A673 (cell line): ENCODE measurements at regions not wholly inside any gene's neighbourhood (a gene's known extent, or its start where the extent isn't known, plus 50 kb on each side); places are given as distances from the start of the nearest gene placed in this dataset.

ENCODE experiments used
- BruUV-seq: library from RNA; stranded (reverse); fragments of 400-500 nt; replicated peaks from 2 replicates; lab custom pipeline; 2021; lab: Mats Ljungman, UMichigan
- CTCF ChIA-PET: fragments of 300-600 bp; sonication (Branson Sonifier 250); formaldehyde crosslinking; loops from one replicate; lab custom pipeline; 2022; ENCODE audit warnings: antibody characterized with exemption; lab: Charles Lee
- POLR2A ChIA-PET: fragments of 300-600 bp; sonication (Branson Sonifier 250); formaldehyde crosslinking; loops from one replicate; lab custom pipeline; 2022; ENCODE audit warnings: antibody characterized with exemption; ENCODE audit not compliant: low non-redundant PET; lab: Charles Lee
- DNase-seq: peaks from one replicate; pipeline ENCODE4 v3.0.0-alpha.2; 2015; ENCODE audit warnings: low spot score
- H3K27ac ChIP-seq: fragments of 200-600 bp; sonication (generic); 2 replicates; pipeline ENCODE4 v1.5.1; 2016; ENCODE audit warnings: mixed run types, low read depth, mild to moderate bottlenecking, mixed read lengths, antibody characterized with exemption, low read length; ENCODE audit not compliant: poor library complexity, severe bottlenecking
- H3K27me3 ChIP-seq: fragments of 200-600 bp; sonication (generic); replicated peaks from 2 replicates; pipeline ENCODE4 v1.6.1; 2017; ENCODE audit warnings: mixed run types, low read depth, mild to moderate bottlenecking, mixed read lengths, antibody characterized with exemption, low read length; ENCODE audit not compliant: insufficient read depth, poor library complexity
- H3K36me3 ChIP-seq: fragments of 200-600 bp; sonication (generic); 2 replicates; pipeline ENCODE4 v1.6.1; 2016; ENCODE audit warnings: mixed run types, mild to moderate bottlenecking, mixed read lengths, antibody characterized with exemption, low read length; ENCODE audit not compliant: insufficient read depth, poor library complexity, severe bottlenecking
- H3K4me1 ChIP-seq: fragments of 200-600 bp; sonication (generic); 2 replicates; pipeline ENCODE4 v1.6.1; 2017; ENCODE audit warnings: mixed run types, mild to moderate bottlenecking, mixed read lengths, antibody characterized with exemption, low read length; ENCODE audit not compliant: insufficient read depth, poor library complexity, severe bottlenecking
- H3K4me3 ChIP-seq: fragments of 200-600 bp; sonication (generic); 2 replicates; pipeline ENCODE4 v1.5.1; 2016; ENCODE audit warnings: low read depth, mixed run types, mild to moderate bottlenecking, mixed read lengths, low read length; ENCODE audit not compliant: poor library complexity, severe bottlenecking
- H3K9me3 ChIP-seq: fragments of 200-600 bp; sonication (generic); 2 replicates; pipeline ENCODE4 v1.6.1; 2016; ENCODE audit warnings: mixed run types, low read depth, mild to moderate bottlenecking, mixed read lengths, antibody characterized with exemption, low read length; ENCODE audit not compliant: poor library complexity, severe bottlenecking
- CTCF ChIP-seq: fragments of 300-800, 200-600 bp; sonication (generic); conservative IDR thresholded peaks from 2 replicates; pipeline ENCODE4 v1.5.1; 2017; ENCODE audit warnings: low read depth, mild to moderate bottlenecking, antibody characterized with exemption, low read length, moderate library complexity, mixed read lengths
- EZH2 ChIP-seq: fragments of 200-600 bp; sonication (generic); IDR thresholded peaks from 2 replicates; pipeline ENCODE4 v1.6.1; 2017; ENCODE audit warnings: borderline replicate concordance, low read depth, mild to moderate bottlenecking, mixed read lengths, antibody characterized with exemption, low read length; ENCODE audit not compliant: poor library complexity, severe bottlenecking
- intact Hi-C: fragments of 100-400 bp; cut with micrococcal nuclease; formaldehyde crosslinking; loops from one replicate; pipeline ENCODE4 v1.10.0; 2022; ENCODE audit not compliant: unreplicated experiment

GRCh38 chr10:118407026-118407425 is 64.9 kb upstream of the FAM204A start:
- intact Hi-C loops = no loop called here
- no peak for DNase-seq
- POLR2A ChIA-PET = no interaction called here
- peaks cover 12% of the 10 kb centered on the region for H3K27me3 ChIP-seq
- no TSS peak for BruUV-seq
- CTCF ChIA-PET = no interaction called here
- no peaks in the 10 kb centered on the region for H3K4me1 ChIP-seq
- H3K9me3 ChIP-seq = no peaks in the 10 kb centered on the region
- TF ChIP-seq CTCF (no peak), EZH2 (no peak)
- H3K4me3 ChIP-seq = no peak overlapping the region
- no peak overlapping the region for H3K27ac ChIP-seq
- no peaks in the 10 kb centered on the region for H3K36me3 ChIP-seq

GRCh38 chr10:118405928-118406327 is 63.8 kb upstream of the FAM204A start:
- Histone ChIP-seq H3K27me3 (peaks cover 12% of the 10 kb centered on the region), H3K36me3 (no peaks in the 10 kb centered on the region), H3K27ac (no peak overlapping the region), H3K4me3 (no peak overlapping the region), H3K9me3 (no peaks in the 10 kb centered on the region), H3K4me1 (no peaks in the 10 kb centered on the region)
- CTCF ChIA-PET = no interaction called here
- BruUV-seq = no TSS peak
- POLR2A ChIA-PET = no interaction called here
- intact Hi-C loops = no loop called here
- TF ChIP-seq EZH2 = no peak
- TF ChIP-seq CTCF = no peak
- DNase-seq = no peak

GRCh38 chr10:118403967-118404366 is 61.8 kb upstream of the FAM204A start:
- no peaks in the 10 kb centered on the region for H3K36me3 ChIP-seq

More at GRCh38 chr10:118403967-118404366, 61.8 kb upstream of the FAM204A start:
- H3K27ac ChIP-seq = no peak overlapping the region
- H3K9me3 ChIP-seq = no peaks in the 10 kb centered on the region
- peaks cover 12% of the 10 kb centered on the region for H3K27me3 ChIP-seq
- H3K4me1 ChIP-seq = no peaks in the 10 kb centered on the region
- CTCF ChIA-PET = no interaction called here
- H3K4me3 ChIP-seq = no peak overlapping the region
- TF ChIP-seq CTCF = no peak
- no TSS peak for BruUV-seq
- no peak for DNase-seq
- intact Hi-C loops = no loop called here
- POLR2A ChIA-PET = no interaction called here
